HepG2 (cell line): ENCODE measurements at regions not wholly inside any gene's neighbourhood (a gene's known extent, or its start where the extent isn't known, plus 50 kb on each side); places are given as distances from the start of the nearest gene placed in this dataset.

Experiments used
- ATAC-seq: fragments of 200-7000 bp; cut with Tn5 transposase; 3 replicates; pipeline ENCODE4 v1.9.1; 2020; ENCODE audit warnings: mild to moderate bottlenecking, moderate library complexity
- BruUV-seq: library from RNA; stranded (reverse); fragments of 400-500 nt; replicated peaks from 2 replicates; lab custom pipeline; 2021; lab: Mats Ljungman, UMichigan
- CTCF ChIA-PET: fragments of 300-600 bp; formaldehyde crosslinking; extraction: SDS; loops from one replicate; lab custom pipeline; 2021; ENCODE audit warnings: low total read pairs, inconsistent platforms, low intra/inter-chr PET ratio; lab: Yijun Ruan, JAX
- POLR2A ChIA-PET: fragments of 350-600 bp; sonication (Branson Sonifier 250); formaldehyde crosslinking; loops from one replicate; lab custom pipeline; 2020; ENCODE audit warnings: antibody characterized with exemption, inconsistent platforms; lab: Yijun Ruan, JAX
- DNase-seq: peaks from one replicate; pipeline ENCODE4 v3.0.0-alpha.2; 2015; ENCODE audit warnings: low spot score
- FAIRE-seq: peaks from 3 replicates; lab custom pipeline; 2011; peaks lifted over from hg19 to GRCh38; lab: Jason Lieb, UNC
- H2AFZ ChIP-seq: one replicate; pipeline ENCODE4 v1.6.1; 2011; ENCODE audit warnings: low read length, inconsistent platforms
- H3K27ac ChIP-seq: fragments of 300-600 bp; 3 replicates; pipeline ENCODE4 v1.8.0; 2011; ENCODE audit warnings: mixed run types, mild to moderate bottlenecking, mixed read lengths, low read length, inconsistent platforms; ENCODE audit not compliant: insufficient read depth; ENCODE audit errors: extremely low read length
- H3K27me3 ChIP-seq, 2 experiments: fragments of 200-600 bp in 1 of 2; 2 replicates in 1 of 2; 3 replicates in 1 of 2; pipeline versions ENCODE4 v1.6.0 to v1.8.0; 2011; ENCODE audit warnings: low read length in 2 of 2, mild to moderate bottlenecking in 2 of 2, moderate library complexity in 2 of 2, inconsistent platforms in 1 of 2; ENCODE audit not compliant: insufficient read depth in 2 of 2, control insufficient read depth in 1 of 2
- H3K36me3 ChIP-seq, 2 experiments: fragments of 200-600 bp in 1 of 2; replicated peaks in 1 of 2; 2 replicates in 1 of 2; 3 replicates in 1 of 2; pipeline versions ENCODE4 v1.5.1 to v1.8.0; 2011; ENCODE audit warnings: low read length in 2 of 2, inconsistent platforms in 1 of 2; ENCODE audit not compliant: insufficient read depth in 2 of 2, control insufficient read depth in 1 of 2
- H3K4me1 ChIP-seq: 2 replicates; pipeline ENCODE4 v1.5.1; 2012; ENCODE audit warnings: low read length, inconsistent platforms; ENCODE audit not compliant: insufficient read depth
- H3K4me2 ChIP-seq: 2 replicates; pipeline ENCODE4 v1.6.0; 2011; ENCODE audit warnings: low read depth, low read length, inconsistent platforms
- H3K4me3 ChIP-seq, 3 experiments: fragments of 200-600 bp in 1 of 3; sonication (generic), shearing (Covaris generic) in 1 of 3; replicated peaks in 1 of 3; 2 replicates each; pipeline ENCODE4 v1.5.1; 2011 to 2016; ENCODE audit warnings: low read length in 3 of 3, inconsistent platforms in 2 of 3, low read depth in 2 of 3, mild to moderate bottlenecking in 2 of 3, control low read depth in 1 of 3, mixed read lengths in 1 of 3; ENCODE audit not compliant: insufficient read depth in 1 of 3
- H3K79me2 ChIP-seq: one replicate; pipeline ENCODE4 v1.6.1; 2011; ENCODE audit warnings: low read length, inconsistent platforms; ENCODE audit not compliant: insufficient read depth
- H3K9ac ChIP-seq: 2 replicates; pipeline ENCODE4 v1.6.0; 2011; ENCODE audit warnings: mild to moderate bottlenecking, low read depth, low read length, inconsistent platforms; ENCODE audit not compliant: insufficient read depth
- H3K9me3 ChIP-seq: 2 replicates; pipeline ENCODE4 v1.5.1; 2012; ENCODE audit warnings: mild to moderate bottlenecking, low read length
- H4K20me1 ChIP-seq: 2 replicates; pipeline ENCODE4 v1.6.0; 2011; ENCODE audit warnings: inconsistent platforms, mild to moderate bottlenecking, low read length, moderate library complexity; ENCODE audit not compliant: insufficient read depth
- ATM ChIP-seq: fragments of 450-650 bp; IDR thresholded peaks from 2 replicates; pipeline ENCODE4 v1.7.1; 2017; ENCODE audit warnings: mild to moderate bottlenecking, borderline replicate concordance
- FIP1L1 ChIP-seq: fragments of 200-400 bp; formaldehyde crosslinking; IDR thresholded peaks from 2 replicates; pipeline ENCODE4 v1.6.1; 2018; ENCODE audit warnings: low read depth, mild to moderate bottlenecking, low read length, moderate library complexity, borderline replicate concordance; ENCODE audit not compliant: insufficient read depth
- FLYWCH1 ChIP-seq: sonication (generic); formaldehyde crosslinking; IDR thresholded peaks from 2 replicates; pipeline ENCODE4 v1.8.1; 2023; ENCODE audit warnings: mild to moderate bottlenecking, missing genetic modification reagents
- FOXO4 ChIP-seq: sonication (generic); formaldehyde crosslinking; conservative IDR thresholded peaks from 2 replicates; pipeline ENCODE4 v1.8.1; 2023; ENCODE audit warnings: missing genetic modification reagents
- JUNB ChIP-seq: sonication (generic); formaldehyde crosslinking; IDR thresholded peaks from 2 replicates; pipeline ENCODE4 v1.8.0; 2022; ENCODE audit warnings: missing genetic modification reagents, mild to moderate bottlenecking, borderline replicate concordance
- NKX3-1 ChIP-seq: sonication (generic); formaldehyde crosslinking; IDR thresholded peaks from 2 replicates; pipeline ENCODE4 v1.5.0; 2020; ENCODE audit warnings: missing genetic modification reagents
- PBX2 ChIP-seq: IDR thresholded peaks from 2 replicates; pipeline ENCODE4 v1.6.1; 2016; ENCODE audit warnings: control low read depth
- PHF20 ChIP-seq: sonication (generic); formaldehyde crosslinking; IDR thresholded peaks from 2 replicates; pipeline ENCODE4 v1.5.0; 2020; ENCODE audit warnings: mild to moderate bottlenecking, missing genetic modification reagents
- PRDM10 ChIP-seq: sonication (generic); formaldehyde crosslinking; IDR thresholded peaks from 2 replicates; pipeline ENCODE4 v1.4.0; 2020; ENCODE audit warnings: low read depth, missing genetic modification reagents
- SIN3A ChIP-seq: IDR thresholded peaks from 2 replicates; pipeline ENCODE4 v1.6.1; 2011; ENCODE audit warnings: low read depth, mild to moderate bottlenecking, control low read depth, low read length, borderline replicate concordance
- SOX13 ChIP-seq, 3 experiments: fragments of 450-650 bp in 1 of 3; sonication (generic) in 1 of 3; formaldehyde crosslinking in 1 of 3; IDR thresholded peaks in 2 of 3; conservative IDR thresholded peaks in 1 of 3; 2 replicates each; pipeline versions ENCODE4 v1.5.0 to v1.6.1; 2016 to 2020; ENCODE audit warnings: antibody characterized with exemption in 1 of 3, mild to moderate bottlenecking in 1 of 3, missing compliant biosample characterization in 1 of 3, missing genetic modification reagents in 1 of 3, moderate library complexity in 1 of 3
- TEF ChIP-seq: sonication (generic); formaldehyde crosslinking; IDR thresholded peaks from 2 replicates; pipeline ENCODE4 v1.5.0; 2020; ENCODE audit warnings: missing genetic modification reagents
- TRIM22 ChIP-seq: fragments of 450-650 bp; IDR thresholded peaks from 2 replicates; pipeline ENCODE4 v1.6.1; 2017
- ZFAT ChIP-seq: sonication (generic); formaldehyde crosslinking; conservative IDR thresholded peaks from 2 replicates; pipeline ENCODE4 v1.8.1; 2023; ENCODE audit warnings: missing genetic modification reagents, inconsistent platforms
- ZNF614 ChIP-seq: IDR thresholded peaks from 2 replicates; pipeline ENCODE4 v1.6.1; 2018; ENCODE audit warnings: missing biosample characterization, missing genetic modification reagents, inconsistent platforms, borderline replicate concordance
- WGBS: methylation state at CpG from one replicate; pipeline ENCODE4 v1.1.6; 2017; ENCODE audit warnings: low lambda C conversion rate; 5-methylcytosine and 5-hydroxymethylcytosine counted together
- in situ Hi-C: cut with HindIII; loops from 2 replicates; pipeline ENCODE4 v1.10.0; 2017; ENCODE audit warnings: low pct_unique_long_range_greater_than_20kb; ENCODE audit not compliant: extremely low pct_ligation_motif_present
- intact Hi-C: fragments of 100-400 bp; cut with micrococcal nuclease; formaldehyde crosslinking; loops from one replicate; pipeline ENCODE4 v1.10.0; 2022; ENCODE audit not compliant: unreplicated experiment

GRCh38 chr17:27986805-27987684, 55.4 kb upstream of the NLK start:
- FAIRE-seq (no peak), DNase-seq (no peak), ATAC-seq (no peak)
- POLR2A ChIA-PET = no interaction called here
- intact Hi-C loops (no loop called here), in situ Hi-C loops (no loop called here)
- Histone ChIP-seq H3K4me1 (peaks cover 7% of the 10 kb centered on the region), H3K79me2 (no peaks in the 10 kb centered on the region), H3K9me3 (no peaks in the 10 kb centered on the region), H3K4me2 (no peak overlapping the region), H3K27me3 (no peaks in the 10 kb centered on the region; a peak in 1 of 5 replicates), H3K36me3 (no peaks in the 10 kb centered on the region), H3K9ac (no peak overlapping the region), H3K4me3 (no peak overlapping the region), H2AFZ (no peak overlapping the region), H4K20me1 (no peaks in the 10 kb centered on the region), H3K27ac (no peak overlapping the region)
- BruUV-seq = no TSS peak
- 48% methylated on average over 8 of the region's 9 CpGs for WGBS
- CTCF ChIA-PET = no interaction called here
- TF ChIP-seq ATM = no peak
- no peak for TF ChIP-seq FLYWCH1 (CRISPR knock-in tag)
- TF ChIP-seq FIP1L1 = no peak
- no peak for TF ChIP-seq FOXO4 (CRISPR knock-in tag)
- TF ChIP-seq NKX3-1 = no peak
- no peak for TF ChIP-seq TEF
- TF ChIP-seq ZFAT (CRISPR knock-in tag) = no peak
- no peak for TF ChIP-seq SOX13 (IDR thresholded peaks at IDR 0.05)
- TF ChIP-seq SOX13 (CRISPR knock-in tag; conservative IDR thresholded peaks at IDR 0.05 in 1 of 2, IDR thresholded peaks at IDR 0.05 in 1 of 2) = no peak
- no peak for TF ChIP-seq SIN3A
- TF ChIP-seq ZNF614 (CRISPR knock-in tag) = no peak
- no peak for TF ChIP-seq PHF20
- no peak for TF ChIP-seq TRIM22
- TF ChIP-seq PRDM10 (CRISPR knock-in tag) = no peak
- no peak for TF ChIP-seq JUNB (CRISPR knock-in tag)
- no peak for TF ChIP-seq PBX2 (CRISPR knock-in tag)
